ENCODE measurements at regions not wholly inside any gene's neighbourhood (a gene's known extent, or its start where the extent isn't known, plus 50 kb on each side); places are given as distances from the start of the nearest gene placed in this dataset.

DNA sequence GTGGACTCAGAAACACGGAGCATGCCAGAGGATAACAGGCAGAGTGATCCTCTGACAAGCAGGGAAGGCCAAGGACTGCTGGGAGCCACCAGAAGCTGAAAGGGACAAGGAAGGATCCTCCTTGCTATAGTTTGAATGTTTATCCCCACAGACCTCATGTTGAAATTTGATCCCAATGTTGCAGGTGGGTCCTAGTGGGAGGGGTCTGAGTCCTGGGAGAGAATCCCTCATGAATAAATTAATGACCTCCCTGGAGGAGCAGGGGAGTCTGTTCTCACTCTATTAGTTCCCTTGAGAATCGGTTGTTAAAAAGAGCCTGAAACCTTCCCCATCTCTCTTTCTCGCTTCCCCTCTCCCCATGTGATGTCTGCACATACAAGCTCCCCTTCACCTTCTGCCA is 124.4 kb downstream of the FBXO15 start:
- DNase-seq = no peak

DNA sequence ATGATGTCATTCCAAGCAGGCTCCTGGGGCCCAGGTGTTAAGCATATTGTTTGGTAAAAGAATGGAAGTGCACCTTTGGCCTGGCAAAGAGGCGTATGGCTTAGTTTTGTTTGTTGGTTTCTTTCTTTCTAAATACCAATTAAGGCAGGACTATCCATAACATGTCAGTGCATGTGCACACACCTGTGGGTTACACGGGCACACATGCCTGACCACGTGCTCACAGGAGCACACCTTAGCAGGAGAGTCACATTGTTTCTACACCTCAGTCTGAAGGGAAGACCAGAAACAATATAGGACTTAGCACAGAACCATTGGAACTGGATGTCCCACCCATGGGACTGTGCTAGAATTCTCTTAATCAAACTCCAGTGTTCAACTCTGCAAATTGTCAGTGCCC is 127.8 kb downstream of the FBXO15 start:
- no peak for DNase-seq

DNA sequence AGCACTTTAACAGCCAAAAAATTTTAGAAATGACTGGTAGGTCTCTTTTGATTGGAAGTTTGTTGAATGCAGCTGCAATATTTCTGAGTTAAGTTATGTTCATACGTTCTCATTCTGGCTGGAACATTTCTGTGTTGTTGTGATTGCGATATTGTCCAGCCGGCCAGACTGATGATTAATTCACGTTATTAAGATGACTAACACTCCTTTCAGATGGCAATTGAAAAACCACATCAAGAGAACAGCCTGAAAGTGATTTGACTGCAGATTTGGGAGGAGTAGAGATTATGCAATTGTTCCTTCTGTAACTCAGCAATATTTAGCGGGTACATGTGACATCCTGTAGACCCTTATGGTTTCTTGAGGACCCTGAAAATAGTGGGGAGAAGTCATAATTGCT is 133.7 kb downstream of the FBXO15 start:
- no peak for DNase-seq

DNA sequence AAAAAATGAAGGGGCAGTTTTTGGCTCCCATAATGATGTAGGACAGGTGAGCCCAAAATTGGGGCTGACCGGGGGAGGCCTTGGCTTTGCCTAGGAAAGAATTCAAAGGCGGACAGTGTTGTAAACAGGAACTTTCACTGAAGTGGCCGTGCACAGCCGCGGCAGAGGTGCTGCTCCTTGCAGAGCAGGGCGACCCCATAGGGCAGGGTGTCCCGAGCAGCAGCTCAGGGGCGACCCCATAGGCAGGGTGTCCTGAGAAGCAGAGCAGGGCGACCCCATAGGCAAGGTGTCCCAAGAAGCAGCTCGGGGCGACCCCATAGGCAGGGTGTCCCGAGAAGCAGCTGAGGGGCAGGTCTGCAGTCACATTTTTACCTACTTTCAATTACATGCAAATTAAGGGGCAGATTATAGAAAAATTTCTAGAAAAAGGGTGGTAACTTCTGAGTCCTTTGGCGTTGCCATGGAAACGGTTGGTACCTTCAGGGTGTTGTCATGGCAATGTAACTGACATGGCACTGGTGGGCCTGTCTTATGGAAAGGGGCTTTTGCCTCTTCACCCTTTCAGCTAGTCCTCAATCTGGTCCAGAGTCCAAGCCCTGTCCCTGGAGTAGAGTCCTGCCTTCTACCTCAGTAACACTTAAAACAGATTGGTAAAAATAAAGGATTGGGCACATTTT is 134.5 kb downstream of the FBXO15 start:
- DNase-seq = no peak

DNA sequence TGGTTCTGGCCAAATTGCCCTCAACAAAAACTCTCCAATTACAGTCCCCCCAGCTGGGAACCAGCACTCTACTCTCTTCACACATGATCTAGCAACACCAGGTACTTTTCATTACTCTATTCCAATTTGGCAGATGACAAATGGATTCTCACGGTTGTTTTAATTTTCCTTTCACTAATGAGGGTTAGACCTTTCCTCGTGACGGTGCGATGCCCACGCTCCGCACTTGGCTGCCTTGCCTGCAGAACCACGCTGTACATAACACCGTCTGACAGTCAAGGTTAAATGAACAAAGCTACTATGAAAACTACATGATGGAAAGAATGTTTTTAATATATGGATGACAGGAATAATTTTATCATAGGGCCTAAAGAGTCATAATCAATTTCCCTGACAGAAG is 141.5 kb downstream of the FBXO15 start:
- no peak for DNase-seq

DNA sequence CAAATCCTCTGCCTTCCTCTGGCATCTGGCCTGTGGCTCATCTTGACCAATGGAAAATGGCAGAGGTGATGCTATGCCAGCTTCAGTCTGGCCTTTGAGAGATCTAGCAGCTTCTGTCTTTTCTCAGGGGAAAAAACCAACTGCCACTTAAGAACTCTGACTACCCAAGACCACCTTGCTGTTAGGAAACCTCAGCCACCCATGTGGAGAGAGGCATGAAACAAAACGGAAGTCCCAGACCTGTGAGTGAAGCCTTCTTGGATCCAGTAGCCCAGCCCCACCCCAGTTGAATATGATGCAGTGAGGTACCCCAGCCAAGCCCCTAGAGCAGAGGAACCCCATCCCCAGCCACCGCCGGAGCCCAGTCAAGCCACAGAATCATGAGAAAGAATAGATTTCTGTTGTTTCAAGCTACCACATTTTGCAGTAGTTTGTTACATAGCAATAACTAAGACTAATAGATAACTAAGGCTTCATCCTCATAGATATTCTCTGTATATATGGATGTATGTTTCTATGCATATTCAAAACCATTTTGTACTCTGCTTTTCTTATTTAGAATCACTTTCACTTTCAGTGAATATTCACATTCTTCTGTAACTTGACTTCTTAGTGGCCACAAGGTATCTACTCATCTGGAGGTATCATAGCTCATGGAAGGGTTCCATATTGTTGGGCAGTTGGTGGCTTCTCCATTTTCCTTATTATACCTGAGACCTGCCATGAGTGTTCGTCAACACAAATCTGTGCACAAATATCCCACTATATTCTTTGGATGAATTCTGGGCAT is 142.1 kb downstream of the FBXO15 start:
- DNase-seq = no peak

DNA sequence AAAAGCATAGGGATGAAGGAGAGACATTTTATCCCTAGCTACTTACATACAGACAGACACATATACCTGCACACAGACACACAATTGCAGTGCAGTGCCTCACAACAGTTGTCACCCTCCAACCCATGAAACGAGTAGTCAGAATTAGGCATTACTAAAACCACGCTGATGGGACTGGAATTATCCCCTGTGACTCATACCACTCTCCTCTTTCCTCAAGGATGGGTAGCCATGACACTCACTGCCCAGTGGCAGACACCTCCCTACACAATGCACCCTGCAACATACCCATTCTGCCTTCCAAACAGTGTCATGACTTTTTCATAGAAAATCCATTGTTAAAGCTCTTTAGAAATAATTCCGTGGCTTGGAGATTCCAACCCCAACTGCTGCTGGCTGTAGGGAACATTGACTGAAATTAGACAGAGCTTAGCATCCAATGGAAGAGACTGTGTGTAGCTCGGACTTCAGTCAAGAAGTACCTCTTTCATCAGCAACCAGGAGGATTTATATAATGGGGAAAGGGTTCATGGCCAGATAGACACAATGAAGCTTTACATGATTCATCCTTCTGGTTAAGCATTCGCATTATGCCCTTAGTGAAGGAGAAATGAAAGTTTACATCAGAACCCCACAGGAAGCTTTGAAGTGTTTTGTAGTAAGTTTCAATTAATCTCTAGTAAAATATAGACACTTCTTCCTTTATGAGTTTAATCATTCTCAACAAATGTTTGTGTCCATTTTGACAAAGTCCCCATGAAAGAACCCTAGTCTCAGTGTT is 155.2 kb downstream of the FBXO15 start:
- no peak for DNase-seq

DNA sequence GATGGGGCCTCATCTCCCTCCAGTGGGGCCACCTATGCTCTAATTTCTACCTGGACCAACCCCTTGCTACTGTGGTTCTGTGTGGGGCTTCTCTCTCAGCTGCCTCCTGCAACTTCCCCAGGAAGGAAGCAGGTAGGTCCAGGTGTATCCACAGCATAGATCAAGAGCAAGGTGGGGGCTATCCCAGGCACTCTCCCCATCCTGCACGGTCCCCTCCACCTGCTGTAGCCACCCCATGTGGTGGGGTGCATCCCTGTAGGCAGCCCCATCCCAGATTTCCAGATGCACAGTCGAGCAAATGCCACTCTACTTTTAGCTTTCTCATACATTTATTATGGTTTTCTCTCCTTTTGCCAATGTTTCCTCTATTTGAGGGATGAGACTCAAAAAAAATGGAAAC is 156.1 kb downstream of the FBXO15 start:
- no peak for DNase-seq

DNA sequence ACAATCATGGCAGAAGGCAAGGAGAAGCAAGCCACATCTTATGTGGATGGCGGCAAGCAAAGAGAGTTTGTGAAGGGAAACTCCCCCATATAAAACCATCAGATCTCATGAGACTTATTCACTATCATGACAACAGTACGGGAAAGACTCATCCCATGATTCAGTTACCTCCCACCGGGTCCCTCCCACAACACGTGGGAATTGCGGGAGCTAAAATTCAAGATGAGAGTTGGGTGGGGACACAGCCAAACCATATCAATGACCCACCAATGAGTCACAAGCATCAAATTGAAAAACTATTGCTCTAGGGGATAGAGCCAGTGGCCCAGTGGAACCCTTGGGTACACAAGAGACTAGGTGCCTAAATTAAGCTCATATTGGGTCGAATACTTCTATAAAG is 157.4 kb downstream of the FBXO15 start:
- no peak for DNase-seq

DNA sequence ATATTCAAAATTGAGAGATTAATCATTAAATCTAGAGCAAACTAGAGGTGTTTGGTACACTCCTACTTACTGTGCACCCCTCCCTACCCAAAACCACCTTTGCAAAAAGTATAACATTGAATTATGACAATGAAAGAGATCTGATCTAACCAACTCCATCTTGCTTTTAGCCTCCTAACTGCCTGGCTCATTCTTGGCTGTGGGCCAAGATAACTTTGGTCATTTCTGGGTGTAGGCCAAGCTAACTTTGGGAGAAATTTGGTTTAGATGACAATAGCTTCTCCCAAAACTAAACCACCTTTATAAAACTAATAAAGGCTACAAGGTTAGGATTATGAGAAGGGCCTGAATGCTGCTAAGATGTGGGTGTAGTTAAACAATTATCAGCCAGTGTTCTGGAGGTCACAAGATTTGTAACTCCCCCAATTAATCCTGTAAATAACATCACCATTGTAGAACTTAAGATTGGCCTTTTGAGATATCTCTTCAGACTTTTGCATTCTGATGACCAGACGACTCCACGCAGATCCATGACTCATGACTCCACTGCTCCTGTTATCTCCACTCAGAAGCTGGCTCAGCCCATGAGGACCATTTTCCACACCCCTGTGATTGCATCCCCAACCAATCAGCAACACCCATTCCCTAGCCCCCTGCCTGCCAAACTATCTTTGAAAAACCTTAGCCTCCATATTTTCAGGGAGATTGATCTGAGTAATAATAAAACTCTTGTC is 160.2 kb downstream of the FBXO15 start:
- no peak for DNase-seq

DNA sequence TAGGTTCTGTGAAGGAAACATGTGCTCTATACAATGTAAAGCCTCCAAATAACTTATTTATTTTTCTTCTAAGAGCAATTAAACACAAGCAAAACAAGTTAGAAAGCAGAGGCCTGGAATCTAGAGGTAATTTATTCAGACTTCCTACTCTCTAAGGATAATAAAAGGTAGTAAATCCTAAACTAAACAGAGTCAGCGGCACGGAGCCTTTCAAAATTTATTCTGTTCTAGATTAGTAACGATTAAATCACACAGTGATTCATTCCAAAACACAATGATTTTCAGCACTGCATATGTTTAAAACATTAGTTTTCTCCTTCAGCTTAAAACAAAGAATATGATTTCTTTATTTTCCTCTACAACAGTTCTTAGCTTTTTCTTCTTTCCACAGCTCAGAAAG is 160.9 kb downstream of the FBXO15 start:
- no peak for DNase-seq

DNA sequence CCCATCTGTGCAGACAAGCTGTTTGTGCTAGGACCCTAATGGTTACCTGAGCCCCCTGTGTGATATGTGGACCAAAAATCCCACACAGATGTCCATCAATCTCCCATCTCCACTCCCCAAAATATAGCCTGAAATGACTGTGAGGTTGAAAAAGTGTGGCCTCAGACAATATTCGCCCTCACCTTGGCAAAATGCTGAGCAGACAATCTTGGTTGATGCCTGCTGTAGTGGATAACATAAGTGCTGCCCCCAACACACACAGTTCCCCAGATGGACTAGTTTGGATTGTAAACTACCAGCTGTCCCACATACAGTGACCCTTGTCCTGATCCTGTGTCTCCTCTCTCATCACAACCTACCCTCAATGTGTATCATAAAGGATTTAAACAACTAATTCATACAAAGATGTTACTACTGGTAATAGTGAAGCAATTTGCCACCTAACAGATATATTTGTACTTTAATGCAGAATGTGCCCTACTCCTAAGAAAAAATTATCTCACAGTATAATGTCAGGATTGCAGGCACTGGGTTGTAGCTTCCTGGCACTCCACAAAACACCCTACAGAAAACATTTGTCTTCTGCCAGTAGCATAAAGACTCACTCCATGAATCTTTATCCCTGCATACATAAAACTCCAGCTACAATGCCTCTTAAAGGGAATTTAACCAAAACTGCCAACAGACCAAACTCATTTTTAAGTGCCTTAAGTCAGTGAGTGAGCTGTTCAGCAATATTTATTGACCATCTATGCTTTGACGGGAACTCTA is 161.6 kb downstream of the FBXO15 start:
- DNase-seq = no peak

DNA sequence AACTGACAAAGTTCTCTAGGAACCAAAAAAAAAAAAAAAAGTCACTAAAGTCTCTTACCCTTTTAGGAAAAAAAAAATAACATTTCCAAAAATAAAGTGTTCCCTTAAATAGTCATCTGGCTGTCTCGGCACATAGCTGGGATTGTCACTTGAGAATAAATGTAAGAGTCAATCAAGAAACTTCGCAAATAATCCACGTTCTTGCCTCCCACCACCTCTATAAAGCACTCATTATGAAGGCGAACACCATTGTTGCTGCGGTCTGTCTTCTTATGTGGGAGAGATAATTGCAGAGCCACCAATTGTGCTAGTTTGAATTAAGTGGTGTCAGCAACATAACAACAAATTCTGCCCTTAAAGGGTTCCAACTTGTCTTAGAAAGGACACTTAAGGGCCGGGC is 163.7 kb downstream of the FBXO15 start:
- DNase-seq = no peak

DNA sequence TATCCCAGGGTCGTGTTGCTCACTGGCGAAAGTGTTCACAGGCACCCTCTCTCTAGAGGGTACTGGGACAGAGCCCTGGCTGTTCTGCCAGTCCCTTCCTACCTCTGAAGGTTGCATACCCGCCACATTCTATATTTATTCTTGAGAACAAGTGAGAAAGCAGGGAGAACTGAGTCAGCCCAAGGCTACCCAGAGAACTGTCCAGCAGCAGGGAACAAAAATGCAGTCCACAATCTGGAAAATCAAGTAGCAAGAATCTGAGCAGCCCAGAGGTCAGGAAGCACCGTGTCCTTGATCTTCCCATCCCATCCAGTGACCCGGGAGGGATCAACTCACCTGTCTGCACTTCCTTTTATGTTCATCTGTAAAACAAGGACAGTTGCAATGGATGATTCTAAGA is 164.1 kb downstream of the FBXO15 start:
- no peak for DNase-seq

DNA sequence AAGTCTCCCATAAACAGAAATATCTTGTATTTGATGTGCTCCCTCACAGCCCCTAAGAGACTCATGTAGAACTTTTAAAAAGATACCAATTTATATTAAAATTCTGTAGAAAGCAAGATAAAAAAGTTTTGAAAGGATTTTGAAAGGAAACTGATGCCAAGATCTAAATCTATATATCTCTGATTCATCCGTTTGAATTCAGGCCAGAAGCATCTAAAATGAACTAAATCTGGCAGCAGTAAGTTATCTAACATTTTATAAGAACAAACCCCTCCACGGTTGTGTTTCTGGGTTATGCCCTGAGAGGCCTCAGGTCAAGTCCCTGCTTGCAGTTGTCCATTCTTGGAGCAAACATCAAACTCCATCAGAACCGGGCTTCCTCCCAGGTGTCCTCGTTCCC is 165.8 kb downstream of the FBXO15 start:
- no peak for DNase-seq

DNA sequence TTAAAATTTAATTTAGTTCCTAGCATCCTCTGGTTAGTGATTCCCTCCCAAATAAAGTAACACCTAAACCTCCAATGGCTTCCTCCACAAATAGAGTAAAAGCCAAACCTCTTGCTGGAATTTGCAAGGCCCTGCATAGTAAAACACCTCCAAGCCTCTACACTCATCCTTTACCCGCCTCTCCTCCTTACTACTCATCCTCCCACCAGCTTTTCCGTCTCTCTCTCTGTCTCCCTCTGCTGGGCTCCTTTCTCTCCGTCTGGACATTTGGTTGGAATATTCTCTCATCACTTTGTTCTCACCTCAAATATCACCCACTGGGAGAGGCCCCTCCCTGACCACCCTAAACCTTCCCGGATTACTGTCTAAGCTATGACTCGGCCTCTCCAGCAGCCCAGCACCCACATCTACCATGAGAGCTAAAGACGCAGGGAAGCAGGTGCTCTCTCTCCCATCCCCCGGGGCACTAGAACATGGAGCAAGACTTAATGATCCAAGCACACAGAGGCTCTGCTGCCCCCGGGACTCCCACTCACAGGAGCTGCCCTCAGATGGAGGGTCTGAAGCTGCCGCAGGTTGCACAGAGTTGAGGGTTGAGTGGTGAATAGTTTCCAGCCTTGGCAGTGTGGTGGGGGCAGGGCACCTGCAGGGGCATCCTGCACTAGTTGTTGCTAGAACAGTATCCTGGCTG is 167.2 kb downstream of the FBXO15 start:
- DNase-seq = no peak

DNA sequence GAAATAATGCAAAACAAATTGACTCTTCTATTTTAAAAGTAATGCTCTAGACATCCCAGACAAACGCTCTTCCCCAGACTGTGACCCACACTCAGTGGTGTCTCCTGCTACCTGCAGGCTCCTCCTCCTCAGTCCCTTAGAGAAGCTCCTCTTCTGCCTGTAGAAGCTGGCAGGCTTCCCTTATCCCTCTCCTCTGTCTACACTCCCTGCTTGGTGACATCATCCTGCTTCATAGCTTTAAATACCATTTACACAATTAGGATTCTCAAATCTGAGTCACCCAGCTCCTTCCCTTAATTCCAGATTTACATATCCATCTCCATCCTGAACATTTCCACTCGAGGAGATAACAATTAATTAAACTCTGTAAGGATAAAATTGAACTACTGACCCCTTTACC is 167.9 kb downstream of the FBXO15 start:
- DNase-seq = no peak

DNA sequence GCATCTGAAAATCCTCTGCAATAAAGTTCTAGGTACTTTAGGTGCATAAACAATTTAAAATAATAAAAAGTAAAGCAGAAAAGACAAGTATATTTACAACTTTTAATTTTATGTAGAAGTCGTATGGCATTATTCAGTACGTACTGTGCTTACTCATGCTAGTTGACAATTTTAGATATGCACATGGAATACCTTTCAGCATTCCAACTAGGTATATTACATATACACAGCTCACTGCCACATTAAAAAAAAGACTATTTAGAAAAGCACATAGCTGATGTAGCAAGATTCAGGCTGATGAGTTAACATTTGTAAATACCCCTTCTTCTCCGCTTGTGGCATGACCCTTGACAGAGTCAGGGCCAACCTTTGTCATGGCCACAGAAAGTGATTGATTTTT is 171.2 kb downstream of the FBXO15 start:
- no peak for DNase-seq

DNA sequence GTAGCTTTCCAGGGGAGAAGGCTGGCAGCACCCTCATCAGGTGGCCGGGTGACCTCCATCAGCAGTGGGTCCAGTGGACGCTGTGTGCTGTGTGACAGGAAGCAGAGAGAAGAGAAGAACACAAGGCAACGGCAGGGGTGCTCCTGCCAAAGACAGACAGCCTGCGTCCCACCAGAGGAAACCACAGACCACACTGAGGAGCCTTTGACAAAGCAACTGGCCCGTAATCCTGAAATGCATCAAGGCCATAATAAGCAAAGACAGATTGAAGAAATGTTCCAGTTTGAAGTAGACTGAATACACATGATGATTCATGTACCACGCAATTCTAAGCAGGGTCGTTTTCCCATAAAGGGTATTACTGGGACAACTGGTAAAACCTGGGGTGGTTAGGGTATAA is 172.4 kb downstream of the FBXO15 start:
- DNase-seq = no peak

DNA sequence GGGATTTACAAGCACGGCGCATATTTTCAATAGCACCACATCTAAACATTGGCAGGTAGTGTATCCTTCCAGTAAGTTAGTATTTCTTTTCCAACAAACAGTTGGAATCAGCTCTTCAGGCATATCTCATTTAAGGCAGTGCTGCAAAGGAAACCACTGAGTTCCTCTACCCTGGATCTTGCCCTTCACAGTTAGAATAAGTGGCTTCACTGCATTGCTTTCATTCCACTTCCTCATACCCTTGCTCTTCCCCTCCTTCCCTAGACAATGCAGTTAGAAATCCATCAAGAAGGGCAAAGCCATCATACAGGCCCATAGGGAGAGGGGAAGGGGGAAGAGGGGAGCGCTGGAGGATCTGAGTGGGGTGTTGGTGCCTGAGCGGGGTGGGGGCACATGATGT is 173.7 kb downstream of the FBXO15 start:
- no peak for DNase-seq

DNA sequence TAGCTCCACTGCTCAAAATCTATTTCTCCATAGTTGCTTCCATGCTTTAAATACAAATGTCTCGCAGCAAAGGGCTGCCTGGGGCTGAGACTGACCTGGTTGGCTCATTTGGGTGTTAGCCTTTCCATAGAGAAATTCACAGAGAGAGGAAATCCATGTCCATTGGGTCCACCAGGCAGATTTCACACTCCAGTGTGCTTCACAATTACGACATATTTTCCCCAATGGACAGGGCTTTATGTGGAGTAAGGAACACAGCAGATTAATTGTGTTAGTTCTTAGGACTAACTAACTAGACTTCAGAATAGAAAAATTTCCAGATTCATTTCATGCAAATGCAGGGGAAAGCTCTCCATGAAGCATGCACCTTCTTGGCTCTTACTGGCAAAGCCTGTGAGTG is 180.7 kb downstream of the FBXO15 start:
- no peak for DNase-seq

DNA sequence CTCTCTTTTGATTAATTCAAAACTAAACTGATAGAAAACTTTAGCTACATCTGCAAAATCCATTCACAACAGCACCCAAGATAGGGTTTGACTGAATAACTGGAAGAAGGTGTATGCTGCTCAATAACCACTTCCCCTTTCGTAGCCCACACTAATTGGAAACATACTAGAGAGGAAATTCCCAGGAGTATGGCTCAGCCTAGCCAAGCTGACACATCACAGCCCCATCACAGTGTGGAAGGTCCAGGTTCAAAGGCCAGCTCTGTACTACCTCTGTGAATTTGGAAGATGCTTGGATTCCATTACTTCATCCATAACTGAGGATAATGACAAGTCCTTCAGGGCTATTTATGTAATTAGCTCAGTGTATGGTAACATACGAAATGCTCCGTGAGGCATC is 185.4 kb downstream of the FBXO15 start:
- no peak for DNase-seq
